Activated CD4-positive, alpha-beta T cell treated with anti-CD3 and anti-CD28 coated beads, Interleukin-2, amount 50 U/mL, for 48 hours (primary cell): ENCODE measurements at regions not wholly inside any gene's neighbourhood (a gene's known extent, or its start where the extent isn't known, plus 50 kb on each side); places are given as distances from the start of the nearest gene placed in this dataset.

Experiments
- DNase-seq, 2 experiments: peaks; one replicate each; pipeline ENCODE4 v3.0.0-alpha.2; 2020

GRCh38 chr10:28250782-28251181, 52.1 kb downstream of the MPP7 start:
- no peak for DNase-seq

DNA sequence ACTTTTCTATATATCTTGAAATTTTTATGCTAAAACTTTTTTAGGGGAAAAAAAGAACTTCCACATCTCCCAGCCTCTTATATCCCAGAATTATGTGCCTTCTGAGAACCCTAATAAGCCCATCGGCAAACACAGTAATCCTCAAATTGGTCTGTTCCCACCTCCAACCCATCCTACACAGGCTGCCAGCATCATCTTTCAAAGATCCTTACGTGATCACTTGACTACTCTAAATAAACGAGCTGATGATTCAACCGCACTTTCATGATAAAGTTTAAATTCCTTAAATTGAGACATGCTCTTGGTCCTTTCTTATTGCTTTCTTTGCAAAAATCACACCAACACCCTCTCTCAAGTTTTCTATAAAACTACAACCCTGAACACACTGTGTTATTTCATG, 52.5 kb downstream of the MPP7 start:
- no peak for DNase-seq

- no peak for DNase-seq
These were observed 53.4 kb downstream of the MPP7 start for GRCh38 chr10:28249512-28249911.

GRCh38 chr10:28248092-28248491, 54.8 kb downstream of the MPP7 start:
- no peak for DNase-seq

- no peak for DNase-seq
These were observed 56.8 kb downstream of the MPP7 start for GRCh38 chr10:28246023-28246422.

DNA sequence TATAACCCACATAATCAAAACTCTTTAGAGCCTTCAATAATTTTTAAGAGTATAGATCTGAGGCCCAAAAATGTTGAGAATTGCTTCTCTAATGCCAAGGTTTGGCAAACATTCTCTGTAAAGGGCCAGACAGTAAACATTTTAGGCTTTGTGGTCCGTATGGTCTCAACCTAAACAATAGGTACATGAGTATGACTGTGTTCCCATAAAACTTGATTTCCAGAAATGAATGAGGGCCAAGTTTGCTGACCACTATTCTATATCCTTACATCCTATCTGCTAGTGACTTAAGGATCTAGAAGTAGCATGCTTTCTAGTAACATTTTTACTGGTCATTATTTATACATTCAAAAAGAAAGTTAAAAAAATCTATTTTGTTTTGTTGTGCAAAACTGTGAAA, 58.9 kb downstream of the MPP7 start:
- DNase-seq, result no peak

DNA sequence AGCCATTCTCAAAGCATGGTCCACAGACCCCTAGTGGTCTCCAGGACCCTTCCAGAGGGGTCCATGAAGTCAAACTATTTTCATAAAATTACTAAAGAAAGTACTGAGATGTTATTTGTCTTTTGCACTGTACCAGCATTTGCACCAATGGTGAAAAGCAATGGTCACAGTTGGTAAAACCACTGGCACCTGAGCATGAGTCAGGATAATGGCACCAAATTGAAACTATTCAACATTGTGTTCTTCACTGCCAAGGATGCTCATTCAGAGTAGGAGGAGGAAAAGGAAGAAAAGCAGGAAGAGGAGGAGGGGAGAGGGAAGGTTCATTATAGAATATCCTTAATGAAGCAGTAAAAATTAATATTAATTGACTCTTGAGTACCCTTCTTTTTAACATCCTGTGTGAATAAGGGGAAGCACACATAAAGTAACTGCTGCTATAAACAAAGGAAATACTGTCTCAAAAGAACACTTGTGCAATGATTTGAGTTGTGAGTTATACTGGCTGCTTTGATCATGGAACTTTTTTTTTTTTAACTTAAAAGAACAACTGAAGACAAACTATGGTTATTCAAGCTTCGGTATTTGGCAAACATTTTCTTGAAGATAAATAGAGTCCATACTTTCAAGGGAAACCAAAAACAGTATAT, 60.2 kb downstream of the MPP7 start:
- DNase-seq, result no peak

GRCh38 chr10:28241741-28242399, 61.0 kb downstream of the MPP7 start:
- peak; percentile 32 for DNase-seq

DNA sequence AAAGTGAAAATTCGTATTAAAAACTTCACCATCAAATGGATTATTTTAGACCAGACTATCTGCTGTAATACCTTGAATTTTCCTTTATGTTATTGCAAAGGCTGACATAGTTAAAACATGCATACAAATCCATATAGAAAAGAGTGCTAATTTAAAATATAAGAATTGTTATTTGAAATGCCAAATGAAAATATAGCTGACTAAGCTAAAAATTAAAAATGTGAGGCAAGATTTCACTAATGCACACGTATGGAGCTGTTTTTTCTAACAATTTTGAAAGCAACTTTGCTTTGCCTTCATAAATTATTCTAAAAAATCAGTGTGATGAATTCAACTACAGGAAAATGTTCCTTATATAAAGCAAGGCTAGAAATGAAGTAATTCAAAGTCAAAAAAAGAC, 62.5 kb downstream of the MPP7 start:
- DNase-seq, result no peak

GRCh38 chr10:28236591-28236990, 66.3 kb downstream of the MPP7 start:
- DNase-seq, result no peak

GRCh38 chr10:28220811-28221210, 82.1 kb downstream of the MPP7 start:
- DNase-seq, result no peak

DNA sequence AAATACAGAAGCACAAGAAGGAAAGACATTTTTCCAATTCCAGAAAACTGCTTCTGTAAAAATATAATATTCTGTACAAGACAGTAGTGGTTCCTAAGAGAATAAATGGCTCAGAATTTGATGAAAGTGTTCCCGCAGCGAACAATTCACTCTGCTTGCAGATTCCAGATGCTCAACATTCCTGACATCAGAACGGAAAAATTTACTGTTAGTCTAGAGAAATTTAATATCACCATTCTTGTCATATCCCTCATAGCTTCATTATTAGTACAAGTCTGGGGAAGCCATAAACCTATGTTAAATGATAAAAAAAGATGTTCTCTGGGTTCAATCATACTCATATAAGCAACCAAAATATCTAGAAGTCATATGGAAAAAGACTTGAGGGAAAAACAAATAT, 83.6 kb downstream of the MPP7 start:
- DNase-seq, result no peak

DNA sequence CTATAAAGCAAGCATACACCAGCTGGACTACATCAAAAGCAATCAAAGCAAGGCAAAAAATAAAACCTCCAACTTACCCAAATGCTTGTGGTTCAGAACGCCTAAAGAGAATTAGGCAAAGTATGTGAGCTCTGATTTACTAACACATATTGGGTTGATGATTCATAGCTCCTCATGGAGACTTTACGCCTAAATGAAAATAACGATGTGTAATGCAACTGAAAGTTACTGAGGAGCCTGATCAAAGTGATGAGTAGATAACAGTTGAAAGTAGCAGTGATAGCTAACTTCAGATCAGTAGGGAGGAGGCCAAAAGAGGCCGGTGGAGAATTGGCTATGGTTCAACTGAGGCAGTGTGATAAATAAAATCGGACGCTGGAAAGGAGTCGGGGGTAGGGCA, 85.0 kb downstream of the MPP7 start:
- peak in 1 of 2 experiments; percentile 14 for DNase-seq

DNA sequence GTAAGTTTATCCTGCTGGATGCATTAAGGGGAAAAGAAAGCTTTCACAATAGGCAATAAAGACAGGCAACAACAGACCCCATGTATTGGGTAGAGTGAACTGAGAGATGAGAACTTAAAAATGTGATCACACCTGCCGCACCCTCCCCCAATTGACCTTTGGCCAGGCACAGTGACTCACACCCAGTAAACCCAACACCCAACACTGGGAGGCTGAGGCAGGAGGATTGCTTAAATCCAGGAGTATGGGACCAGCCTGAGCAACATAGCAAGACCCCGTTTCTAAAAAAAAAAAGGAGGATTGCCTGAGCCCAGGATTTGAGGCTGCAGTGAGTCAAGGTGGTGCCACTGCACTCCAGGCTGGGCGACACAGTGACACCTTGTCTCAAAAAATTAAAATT, 86.9 kb downstream of the MPP7 start:
- DNase-seq, result no peak

- DNase-seq, result no peak
These were observed 88.6 kb downstream of the MPP7 start for GRCh38 chr10:28214219-28214618.

DNA sequence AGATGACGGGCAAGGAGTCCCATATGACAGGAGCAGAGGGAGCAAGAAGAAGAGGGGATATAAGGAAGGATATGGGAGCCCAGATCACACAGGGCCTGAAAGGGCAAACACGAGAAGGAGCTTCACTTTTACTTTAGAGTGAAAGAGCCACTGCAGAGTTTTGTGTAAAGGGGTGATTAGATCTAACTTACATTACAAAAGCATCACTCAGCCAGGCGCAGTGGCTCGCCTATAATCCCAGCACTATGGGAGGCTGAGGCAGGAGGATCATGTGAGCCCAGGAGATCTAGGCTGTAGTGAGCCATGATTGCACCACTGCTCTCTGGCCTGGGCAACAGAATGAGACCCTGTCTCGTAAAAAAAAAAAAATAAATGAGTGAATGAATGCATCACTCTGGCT, 91.1 kb downstream of the MPP7 start:
- DNase-seq, result no peak

- DNase-seq, result no peak
These were observed 95.1 kb downstream of the MPP7 start for GRCh38 chr10:28207799-28208198.

GRCh38 chr10:28202941-28203352, 99.9 kb downstream of the MPP7 start:
- DNase-seq, result no peak

DNA sequence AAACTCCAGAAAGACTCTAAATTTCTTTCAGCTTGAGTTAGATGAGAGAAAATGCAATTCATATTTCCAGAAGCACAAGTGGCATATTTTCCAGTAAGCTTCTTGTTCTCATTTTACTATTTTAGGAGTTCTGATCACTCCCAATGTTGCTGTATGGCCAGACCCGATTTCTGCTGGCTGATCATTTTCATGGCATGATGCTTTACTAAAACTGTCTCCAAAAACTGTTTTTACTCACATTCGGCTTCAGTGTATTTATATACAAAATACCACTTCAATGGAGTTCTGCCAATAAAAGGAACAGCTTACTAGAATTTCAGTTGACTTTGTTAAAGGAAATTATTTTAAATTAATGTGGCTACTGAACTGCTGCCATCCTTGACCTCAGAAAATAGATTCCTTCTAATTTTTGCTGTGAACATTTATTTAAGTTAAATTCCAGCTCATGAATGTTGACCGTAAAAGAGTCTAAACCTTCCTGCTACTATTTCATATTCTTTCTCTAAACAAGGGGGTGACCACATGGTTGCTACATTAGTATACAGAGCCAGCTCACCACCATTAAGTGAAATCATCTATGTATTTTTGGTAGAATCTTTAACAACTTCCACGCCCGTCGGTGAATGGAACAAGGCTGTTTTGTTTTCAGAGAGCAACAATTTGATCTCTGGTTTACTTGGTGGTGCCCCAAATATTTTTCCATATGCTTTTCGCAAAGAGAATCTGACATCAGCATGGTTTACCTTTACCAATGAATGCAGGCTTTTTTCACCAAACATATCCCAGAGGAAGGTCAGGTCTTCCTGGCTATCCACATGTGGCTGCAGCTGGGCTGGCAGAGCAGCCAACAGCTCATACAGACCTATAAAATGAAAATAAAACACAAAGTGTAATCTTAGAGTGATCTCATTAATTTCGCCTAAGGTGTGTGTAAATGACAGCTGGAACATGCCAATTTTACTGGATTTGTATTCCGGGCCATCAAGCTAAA, 101.2 kb downstream of the MPP7 start:
- DNase-seq, result no peak

GRCh38 chr10:28200775-28201174, 102.1 kb downstream of the MPP7 start:
- DNase-seq, result no peak

- no peak for DNase-seq
These were observed 102.9 kb downstream of the MPP7 start for GRCh38 chr10:28199941-28200340.

DNA sequence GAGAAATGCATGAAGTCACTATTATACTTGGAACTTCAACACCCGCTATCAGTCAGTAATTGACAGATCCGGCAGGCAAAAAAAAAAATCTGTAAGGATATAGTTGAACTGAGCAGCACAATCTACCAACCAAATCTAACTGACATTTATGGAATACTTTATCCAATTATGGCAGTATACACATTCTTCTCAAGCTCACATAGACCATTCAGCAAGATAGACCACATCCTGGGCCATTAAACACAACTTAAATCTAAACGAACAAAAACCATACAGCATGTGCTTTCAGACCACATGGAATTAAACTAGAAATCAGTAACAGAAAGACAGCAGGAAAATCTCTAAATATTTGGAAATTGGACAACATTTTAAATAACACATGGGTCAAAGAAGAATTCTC, 112.7 kb downstream of the MPP7 start:
- no peak for DNase-seq

DNA sequence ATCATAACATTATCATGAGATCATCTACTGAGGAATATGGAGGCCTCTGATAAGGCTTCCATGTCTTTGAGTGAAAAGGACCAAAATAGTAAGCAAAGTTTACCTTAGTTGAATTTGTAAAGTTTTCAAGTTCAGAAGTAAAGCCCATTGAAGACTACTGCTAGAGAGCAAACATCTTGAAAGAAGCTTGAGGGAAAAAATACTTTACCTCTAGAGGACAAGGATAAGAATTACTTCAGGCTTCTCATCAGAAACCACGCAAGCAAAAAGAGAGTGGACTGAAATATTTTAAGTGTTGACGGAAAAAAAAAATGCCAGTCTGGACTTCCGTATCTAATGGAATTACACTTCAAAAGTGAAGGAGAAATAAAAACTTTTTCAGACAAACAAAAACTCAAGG, 114.3 kb downstream of the MPP7 start:
- no peak for DNase-seq
